Esophagus muscularis mucosa (tissue), 4 donors: ENCODE measurements at regions not wholly inside any gene's neighbourhood (a gene's known extent, or its start where the extent isn't known, plus 50 kb on each side); places are given as distances from the start of the nearest gene placed in this dataset.
"Not testable (repeated sequence)": the region's sequence is repeated elsewhere in the genome, so short reads cannot be mapped to it uniquely, and the experiment has no call there.

Source experiments
- DNase-seq: peaks from one replicate; pipeline ENCODE4 v3.0.0-alpha.2; 2017; ENCODE audit errors: extremely low spot score
- H3K27ac ChIP-seq, 4 donors: fragments of 200-600 bp; sonication (generic); replicated peaks in 1 of 4; 1 replicate in 3 of 4; 2 replicates in 1 of 4; pipeline ENCODE4 v1.5.1; 2016 to 2019; ENCODE audit warnings: mild to moderate bottlenecking in 1 of 4
- H3K27me3 ChIP-seq, 4 donors: fragments of 200-600 bp; sonication (generic); one replicate each; pipeline versions ENCODE4 v1.5.1 to v1.6.0; 2016 to 2019
- H3K36me3 ChIP-seq, 4 donors: fragments of 200-600 bp; sonication (generic); one replicate each; pipeline ENCODE4 v1.5.1; 2016 to 2019
- H3K4me1 ChIP-seq, 4 donors: fragments of 200-600 bp; sonication (generic); one replicate each; pipeline ENCODE4 v1.5.1; 2016 to 2019
- H3K4me3 ChIP-seq, 4 donors: fragments of 200-600 bp; sonication (generic); 1 replicate in 2 of 4; 2 replicates in 2 of 4; pipeline ENCODE4 v1.5.1; 2016 to 2019; ENCODE audit warnings: mild to moderate bottlenecking in 4 of 4, moderate library complexity in 1 of 4
- H3K9me3 ChIP-seq, 4 donors: fragments of 200-600 bp; sonication (generic); 1 replicate in 3 of 4; 2 replicates in 1 of 4; pipeline ENCODE4 v1.5.1; 2016 to 2019
- CTCF ChIP-seq, 3 experiments: fragments of 200-600 bp in 2 of 3; fragments of 450-650 bp in 1 of 3; sonication (generic) in 2 of 3; IDR thresholded peaks; one replicate each; pipeline ENCODE4 v1.5.1; 2017 to 2019; ENCODE audit warnings: antibody characterized with exemption in 3 of 3, mild to moderate bottlenecking in 2 of 3, moderate library complexity in 1 of 3
- EP300 ChIP-seq: sonication (generic); formaldehyde crosslinking; IDR thresholded peaks from one replicate; pipeline ENCODE4 v1.6.1; 2017; ENCODE audit warnings: antibody characterized with exemption
- POLR2A ChIP-seq: fragments of 450-650 bp; IDR thresholded peaks from one replicate; pipeline ENCODE4 v1.6.1; 2017; ENCODE audit warnings: antibody characterized with exemption, moderate library complexity, mild to moderate bottlenecking, low read depth
- POLR2AphosphoS5 ChIP-seq, 2 donors: sonication (generic); formaldehyde crosslinking; IDR thresholded peaks; one replicate each; pipeline ENCODE4 v1.6.1; 2017; ENCODE audit warnings: antibody characterized with exemption in 2 of 2
- WGBS: methylation state at CpG from one replicate; pipeline ENCODE4 v1.1.5; 2018; 5-methylcytosine and 5-hydroxymethylcytosine counted together
- intact Hi-C: fragments of 100-400 bp; cut with DNase I; formaldehyde crosslinking; loops from one replicate; pipeline ENCODE4 v1.15.1; 2023

DNA sequence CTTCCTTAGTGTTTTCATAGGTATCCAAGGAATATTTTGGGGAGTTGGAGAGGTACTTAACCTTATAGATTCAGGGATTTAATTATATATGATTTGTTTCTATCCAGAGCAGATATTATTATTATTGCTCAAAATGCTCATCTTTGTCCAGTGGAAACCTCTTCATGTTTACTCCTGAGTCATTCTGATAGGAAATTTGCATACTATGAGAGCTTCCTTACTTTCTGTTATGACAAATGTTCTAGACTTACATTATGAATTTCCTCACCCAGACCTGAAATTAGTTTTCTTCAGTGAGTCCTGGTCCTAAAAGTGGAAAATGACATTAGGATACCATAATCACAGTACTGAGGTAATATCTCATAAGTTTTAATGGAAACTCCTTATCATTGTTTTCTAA lies 57.5 kb upstream of the PLPPR5 start:
- no peaks in the 10 kb centered on the region for H3K4me1 ChIP-seq
- TF ChIP-seq CTCF (IDR thresholded peaks at IDR 0.05): no peak
- no peak for TF ChIP-seq POLR2A
- intact Hi-C loops: no loop called here
- no peak for DNase-seq
- H3K27me3 ChIP-seq: no peaks in the 10 kb centered on the region
- H3K9me3 ChIP-seq: no peaks in the 10 kb centered on the region
- H3K36me3 ChIP-seq: no peaks in the 10 kb centered on the region
- H3K27ac ChIP-seq: no peak overlapping the region
- no peak overlapping the region for H3K4me3 ChIP-seq

DNA sequence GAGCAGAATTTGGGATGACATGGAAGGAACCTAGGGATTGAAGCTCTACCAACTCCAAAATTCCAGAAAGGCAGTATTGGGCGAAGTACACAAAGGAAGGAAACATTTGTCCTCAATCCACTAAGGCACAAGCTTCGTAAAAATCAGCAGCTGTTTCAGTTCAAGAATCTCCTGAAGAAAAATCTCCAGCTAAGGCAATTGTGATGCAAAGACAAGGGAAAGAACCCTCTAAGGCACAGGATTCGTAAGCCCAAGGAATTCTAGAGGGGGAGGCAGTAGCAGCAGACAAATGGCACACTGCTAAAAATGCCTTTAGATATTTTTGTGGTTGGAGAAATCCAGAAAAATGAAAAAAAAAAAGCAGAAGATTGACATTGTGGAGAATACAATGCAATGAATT lies 64.5 kb upstream of the PLPPR5 start:
- Histone ChIP-seq H3K36me3 (no peaks in the 10 kb centered on the region), H3K4me1 (no peaks in the 10 kb centered on the region), H3K27ac (no peak overlapping the region), H3K4me3 (no peak overlapping the region), H3K27me3 (no peaks in the 10 kb centered on the region), H3K9me3 (no peaks in the 10 kb centered on the region)
- TF ChIP-seq CTCF (IDR thresholded peaks at IDR 0.05): no peak
- TF ChIP-seq POLR2A: no peak
- no peak for TF ChIP-seq POLR2AphosphoS5 (IDR thresholded peaks at IDR 0.05)
- TF ChIP-seq EP300: no peak
- intact Hi-C loops: no loop called here
- no peak for DNase-seq
- WGBS: 63% methylated on average over 3 of the region's 3 CpGs

- H3K4me1 ChIP-seq, H3K27me3 ChIP-seq, intact Hi-C loops, H3K4me3 ChIP-seq, H3K36me3 ChIP-seq, H3K27ac ChIP-seq, DNase-seq, H3K9me3 ChIP-seq: not testable (repeated sequence)
- 100% methylated on average over 5 of the region's 31 CpGs for WGBS
Observed at GRCh38 chr1:99078529-99078928, 73.9 kb upstream of the PLPPR5 start.

DNA sequence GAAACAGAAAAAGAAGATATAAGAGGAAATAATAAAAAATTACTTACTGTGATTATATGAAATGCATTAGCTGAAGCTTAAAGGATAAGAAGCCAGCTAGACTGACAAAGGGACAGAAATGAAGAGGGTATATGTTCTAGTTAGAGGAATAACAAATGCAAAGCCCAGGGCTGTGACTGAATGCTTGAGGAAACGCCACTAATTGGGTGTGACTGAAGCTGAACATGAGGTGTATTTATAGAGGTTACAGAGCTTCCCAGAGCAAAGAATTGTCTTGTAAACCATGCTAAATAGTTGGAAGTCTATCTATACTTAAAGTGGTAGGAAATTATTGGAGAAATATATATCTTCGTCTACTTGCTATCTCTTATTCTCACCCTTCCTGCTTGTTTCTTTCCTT lies 77.7 kb upstream of the PLPPR5 start:
- 36% methylated on average over 2 of the region's 2 CpGs for WGBS
- no peaks in the 10 kb centered on the region for H3K27me3 ChIP-seq
- H3K9me3 ChIP-seq: peaks cover 0 to 3% (median 0%) of the 10 kb centered on the region in 4 donors
- TF ChIP-seq CTCF (IDR thresholded peaks at IDR 0.05) (no peak), POLR2AphosphoS5 (IDR thresholded peaks at IDR 0.05) (no peak), EP300 (no peak), POLR2A (no peak)
- H3K4me3 ChIP-seq: no peak overlapping the region
- no peak for DNase-seq
- no peaks in the 10 kb centered on the region for H3K4me1 ChIP-seq
- no peaks in the 10 kb centered on the region for H3K36me3 ChIP-seq
- no peak overlapping the region for H3K27ac ChIP-seq
- intact Hi-C loops: no loop called here

DNA sequence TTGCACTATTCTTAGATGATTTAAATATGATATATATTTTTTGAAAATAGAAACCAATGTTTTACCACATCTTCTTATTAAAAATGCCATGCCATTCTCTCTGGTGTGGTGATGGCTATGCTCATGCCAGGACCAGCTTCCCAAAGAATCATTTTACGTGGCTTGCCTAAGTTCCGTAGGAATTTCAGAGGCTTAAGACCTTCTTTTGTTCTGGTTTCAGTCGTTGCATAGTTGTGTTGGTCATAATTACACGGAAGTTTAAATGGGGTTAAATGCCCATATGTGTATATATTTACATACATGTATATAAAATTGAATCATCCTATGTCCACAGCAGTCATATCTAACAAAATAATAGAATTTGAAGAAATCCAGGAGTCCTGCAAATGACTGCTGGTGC lies 78.7 kb upstream of the PLPPR5 start:
- H3K27me3 ChIP-seq: no peaks in the 10 kb centered on the region
- TF ChIP-seq POLR2A: no peak
- TF ChIP-seq POLR2AphosphoS5 (IDR thresholded peaks at IDR 0.05): no peak
- no peak overlapping the region for H3K4me3 ChIP-seq
- no peaks in the 10 kb centered on the region for H3K9me3 ChIP-seq
- no peak overlapping the region for H3K27ac ChIP-seq
- intact Hi-C loops: no loop called here
- 75% methylated on average over 4 of the region's 4 CpGs for WGBS
- H3K4me1 ChIP-seq: no peaks in the 10 kb centered on the region
- no peak for DNase-seq
- H3K36me3 ChIP-seq: no peaks in the 10 kb centered on the region

GRCh38 chr1:99084562-99084961 lies 79.9 kb upstream of the PLPPR5 start:
- intact Hi-C loops: no loop called here
- 95% methylated on average over 1 of the region's 1 CpG for WGBS
- H3K4me1 ChIP-seq: no peaks in the 10 kb centered on the region
- no peak overlapping the region for H3K4me3 ChIP-seq
- no peak overlapping the region for H3K27ac ChIP-seq
- no peaks in the 10 kb centered on the region for H3K27me3 ChIP-seq
- H3K9me3 ChIP-seq: no peaks in the 10 kb centered on the region
- no peaks in the 10 kb centered on the region for H3K36me3 ChIP-seq
- no peak for DNase-seq
- TF ChIP-seq EP300 (no peak), POLR2A (no peak), POLR2AphosphoS5 (IDR thresholded peaks at IDR 0.05) (no peak), CTCF (IDR thresholded peaks at IDR 0.05) (no peak)
